Activated CD4-positive, alpha-beta T cell treated with anti-CD3 and anti-CD28 coated beads, Interleukin-2, amount 10 ng/mL, durations not matched to agents 24 days and 14 days (primary cell): ENCODE measurements at regions not wholly inside any gene's neighbourhood (a gene's known extent, or its start where the extent isn't known, plus 50 kb on each side); places are given as distances from the start of the nearest gene placed in this dataset.

Experiments
- DNase-seq: peaks from one replicate; pipeline ENCODE4 v3.0.0; 2022
- H3K27ac Mint-ChIP-seq: one replicate; pipeline ENCODE4 v1.8.0; 2022; ENCODE audit warnings: mild to moderate bottlenecking, mixed read lengths
- H3K27me3 Mint-ChIP-seq: one replicate; pipeline ENCODE4 v1.8.0; 2022; ENCODE audit warnings: mixed read lengths
- H3K36me3 Mint-ChIP-seq: one replicate; pipeline ENCODE4 v1.8.0; 2022; ENCODE audit warnings: low read depth, mild to moderate bottlenecking, mixed read lengths
- H3K4me1 Mint-ChIP-seq: one replicate; pipeline ENCODE4 v1.8.0; 2021; ENCODE audit warnings: mixed read lengths
- H3K4me3 Mint-ChIP-seq: one replicate; pipeline ENCODE4 v1.8.0; 2022; ENCODE audit warnings: mild to moderate bottlenecking, moderate library complexity, mixed read lengths
- H3K9me3 Mint-ChIP-seq: one replicate; pipeline ENCODE4 v1.8.0; 2021; ENCODE audit warnings: mixed read lengths
- intact Hi-C: fragments of 100-400 bp; cut with micrococcal nuclease; formaldehyde crosslinking; loops from one replicate; pipeline ENCODE4 v1.15.1; 2023

- no peak for DNase-seq
- intact Hi-C loops: no loop called here
- no peak overlapping the region for H3K4me3 Mint-ChIP-seq
- H3K27me3 Mint-ChIP-seq: peaks cover 36% of the 10 kb centered on the region
- no peaks in the 10 kb centered on the region for H3K9me3 Mint-ChIP-seq
- no peaks in the 10 kb centered on the region for H3K36me3 Mint-ChIP-seq
- peaks cover 14% of the 10 kb centered on the region for H3K4me1 Mint-ChIP-seq
- H3K27ac Mint-ChIP-seq: no peak overlapping the region
These were observed 88.7 kb downstream of the TENT5C start for GRCh38 chr1:117694543-117694942.

GRCh38 chr1:117695796-117696490 is 90.1 kb downstream of the TENT5C start:
- Mint-ChIP-seq H3K36me3 (no peaks in the 10 kb centered on the region), H3K27me3 (peaks cover 30% of the 10 kb centered on the region), H3K27ac (no peak overlapping the region), H3K4me1 (peaks cover 14% of the 10 kb centered on the region), H3K9me3 (no peaks in the 10 kb centered on the region), H3K4me3 (no peak overlapping the region)
- intact Hi-C loops: no loop called here
- no peak for DNase-seq

DNA sequence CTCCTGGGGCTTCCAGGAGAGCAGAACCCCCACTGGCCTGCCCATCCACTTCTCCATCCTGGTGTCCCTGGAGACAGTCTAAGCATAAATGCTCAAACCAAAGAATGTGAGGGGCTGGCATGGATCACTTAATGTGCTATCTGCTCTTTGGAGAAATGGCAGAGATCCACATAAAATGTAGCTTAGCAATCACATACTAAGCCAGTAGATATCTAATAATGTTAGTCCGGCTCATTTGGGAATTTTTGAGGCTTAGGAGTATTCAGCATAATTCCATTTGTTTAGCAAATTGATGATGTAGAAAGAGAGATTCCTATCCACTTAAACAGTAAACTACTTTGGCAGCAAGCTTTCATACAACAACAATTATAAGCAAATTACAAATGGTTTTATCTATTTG is 90.7 kb downstream of the TENT5C start:
- H3K4me3 Mint-ChIP-seq: no peak overlapping the region
- intact Hi-C loops: no loop called here
- no peak overlapping the region for H3K27ac Mint-ChIP-seq
- peaks cover 27% of the 10 kb centered on the region for H3K27me3 Mint-ChIP-seq
- peaks cover 14% of the 10 kb centered on the region for H3K4me1 Mint-ChIP-seq
- DNase-seq: no peak
- H3K9me3 Mint-ChIP-seq: no peaks in the 10 kb centered on the region
- H3K36me3 Mint-ChIP-seq: no peaks in the 10 kb centered on the region

DNA sequence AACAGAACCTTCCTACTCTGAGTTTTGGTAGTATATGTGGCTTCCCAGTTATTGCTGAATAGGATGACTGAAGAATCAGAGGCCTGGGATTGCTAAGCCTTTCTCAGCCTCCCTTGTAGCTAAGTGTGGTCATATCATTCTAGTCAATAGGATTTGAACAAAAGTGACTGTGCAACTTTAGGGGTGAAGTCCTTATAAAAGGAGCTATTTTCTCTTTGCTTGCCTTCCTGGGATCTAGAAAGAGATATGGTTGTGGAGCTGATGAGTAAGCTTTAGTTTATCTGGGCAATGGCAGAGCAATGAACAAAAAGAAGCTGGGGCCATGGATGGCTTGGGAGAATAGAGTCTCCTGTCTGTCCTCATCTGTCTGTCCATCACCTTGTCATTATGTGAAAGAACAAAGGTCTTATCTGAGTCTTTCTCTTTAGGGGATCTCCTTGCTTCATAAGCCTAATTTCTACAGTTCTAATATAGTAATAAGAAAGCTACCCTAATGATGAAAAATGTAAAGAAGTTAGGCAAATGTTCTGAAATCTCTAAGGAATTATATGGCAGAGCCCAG is 91.5 kb downstream of the TENT5C start:
- H3K27me3 Mint-ChIP-seq: peaks cover 24% of the 10 kb centered on the region
- intact Hi-C loops: no loop called here
- H3K36me3 Mint-ChIP-seq: no peaks in the 10 kb centered on the region
- no peak for DNase-seq
- no peak overlapping the region for H3K27ac Mint-ChIP-seq
- H3K4me3 Mint-ChIP-seq: no peak overlapping the region
- peaks cover 14% of the 10 kb centered on the region for H3K4me1 Mint-ChIP-seq
- H3K9me3 Mint-ChIP-seq: no peaks in the 10 kb centered on the region

GRCh38 chr1:117698398-117699160 is 92.7 kb downstream of the TENT5C start:
- no peak overlapping the region for H3K27ac Mint-ChIP-seq
- H3K27me3 Mint-ChIP-seq: peaks cover 18% of the 10 kb centered on the region
- H3K9me3 Mint-ChIP-seq: no peaks in the 10 kb centered on the region
- peaks cover 16% of the 10 kb centered on the region for H3K4me1 Mint-ChIP-seq
- no peak for DNase-seq
- no peak overlapping the region for H3K4me3 Mint-ChIP-seq
- intact Hi-C loops: no loop called here
- no peaks in the 10 kb centered on the region for H3K36me3 Mint-ChIP-seq

DNA sequence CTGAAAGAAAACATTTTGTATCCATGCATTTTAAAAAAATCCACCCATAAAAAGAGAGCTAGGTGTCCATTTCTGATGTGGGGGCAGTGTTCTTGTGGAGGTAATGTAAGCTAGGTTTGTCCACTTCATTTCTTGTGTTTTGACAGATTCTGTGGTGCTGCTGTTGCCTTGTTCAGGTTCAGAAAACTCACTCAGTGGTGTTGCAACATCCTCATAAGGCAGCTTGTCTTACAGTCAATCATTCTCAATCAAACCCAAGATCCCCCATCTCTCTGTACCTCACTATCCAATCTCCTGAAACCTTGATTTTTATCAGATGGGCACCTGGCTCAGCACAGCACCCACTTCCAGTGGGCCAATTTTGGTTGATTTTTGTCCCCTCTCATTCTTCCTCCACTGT is 94.1 kb downstream of the TENT5C start:
- no peaks in the 10 kb centered on the region for H3K36me3 Mint-ChIP-seq
- no peak overlapping the region for H3K4me3 Mint-ChIP-seq
- no peaks in the 10 kb centered on the region for H3K9me3 Mint-ChIP-seq
- intact Hi-C loops: no loop called here
- peaks cover 9% of the 10 kb centered on the region for H3K4me1 Mint-ChIP-seq
- peaks cover 17% of the 10 kb centered on the region for H3K27me3 Mint-ChIP-seq
- no peak for DNase-seq
- no peak overlapping the region for H3K27ac Mint-ChIP-seq

- Mint-ChIP-seq H3K36me3 (no peaks in the 10 kb centered on the region), H3K4me3 (no peak overlapping the region), H3K27me3 (peaks cover 16% of the 10 kb centered on the region), H3K27ac (no peak overlapping the region), H3K9me3 (peaks cover 9% of the 10 kb centered on the region), H3K4me1 (peaks cover 6% of the 10 kb centered on the region)
- no peak for DNase-seq
- intact Hi-C loops: no loop called here
These were observed 96.8 kb downstream of the TENT5C start for GRCh38 chr1:117702654-117703053.

DNA sequence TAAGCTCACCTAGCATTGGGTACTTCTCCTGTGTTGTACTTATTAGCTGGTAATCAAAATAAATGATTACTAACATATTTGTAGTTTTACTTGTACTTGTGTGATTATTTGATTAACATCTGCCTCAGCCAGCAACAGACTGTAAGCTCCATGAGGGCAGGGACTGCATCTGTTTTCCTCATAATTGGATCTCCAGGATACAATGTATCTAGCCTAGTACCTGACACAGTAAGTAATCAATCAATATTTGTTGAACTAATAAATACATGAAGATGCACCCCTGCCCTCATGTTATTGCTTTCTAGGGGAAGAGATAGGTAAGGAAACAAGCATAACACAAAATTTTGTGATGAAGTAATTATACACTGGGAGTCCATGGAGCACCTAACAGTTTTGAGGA is 101.5 kb downstream of the TENT5C start:
- peaks cover 3% of the 10 kb centered on the region for H3K4me1 Mint-ChIP-seq
- peaks cover 6% of the 10 kb centered on the region for H3K27me3 Mint-ChIP-seq
- no peak overlapping the region for H3K4me3 Mint-ChIP-seq
- H3K9me3 Mint-ChIP-seq: peaks cover 9% of the 10 kb centered on the region
- no peaks in the 10 kb centered on the region for H3K36me3 Mint-ChIP-seq
- H3K27ac Mint-ChIP-seq: no peak overlapping the region
- intact Hi-C loops: no loop called here
- DNase-seq: no peak

DNA sequence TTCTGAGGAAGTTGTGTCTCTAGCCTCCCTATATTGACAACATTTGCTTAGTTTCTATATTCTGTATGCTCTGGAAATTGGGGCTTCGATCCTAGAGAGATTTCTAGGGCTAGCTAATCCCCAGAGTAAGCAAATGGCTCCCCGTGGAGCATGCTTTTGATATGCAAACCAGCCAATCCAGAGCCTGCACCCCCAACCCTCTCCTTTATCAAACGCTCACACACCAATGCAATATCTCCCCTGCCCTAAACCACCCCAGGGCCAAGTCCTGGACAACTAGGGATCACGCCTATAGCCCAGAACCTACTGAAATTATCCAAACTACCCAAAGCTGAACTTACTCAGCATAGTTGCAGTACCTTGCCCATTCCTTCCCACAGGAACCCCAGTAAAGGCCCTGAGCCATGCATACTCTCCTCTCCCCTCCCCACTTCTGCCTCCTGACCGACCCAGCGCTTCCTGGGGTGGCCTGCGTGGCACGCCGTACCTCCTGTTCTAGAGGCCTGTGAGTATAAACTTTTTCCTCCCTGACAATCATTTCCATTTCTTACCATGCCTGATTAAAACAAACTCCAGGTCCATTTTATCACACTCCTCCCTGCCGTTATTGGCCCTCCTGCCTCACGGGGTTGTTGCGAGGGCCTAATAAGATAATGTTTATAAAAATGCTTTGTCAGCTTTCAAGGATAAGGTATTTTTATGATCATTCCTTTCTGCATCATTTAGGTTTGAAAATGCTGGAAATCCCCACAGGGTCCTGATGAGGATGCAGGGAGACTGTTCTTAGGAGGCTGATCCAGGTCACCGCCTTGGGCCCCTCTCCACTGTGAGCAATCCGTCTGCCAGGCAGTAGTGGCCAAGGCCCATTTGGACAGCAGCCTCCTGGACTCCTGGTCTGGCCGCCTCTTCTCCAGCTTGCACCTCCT is 102.7 kb downstream of the TENT5C start:
- Mint-ChIP-seq H3K9me3 (peaks cover 9% of the 10 kb centered on the region), H3K4me1 (no peaks in the 10 kb centered on the region), H3K4me3 (no peak overlapping the region), H3K27me3 (peaks cover 12% of the 10 kb centered on the region), H3K27ac (no peak overlapping the region), H3K36me3 (no peaks in the 10 kb centered on the region)
- intact Hi-C loops: no loop called here
- DNase-seq: no peak

GRCh38 chr1:117709249-117709691 is 103.4 kb downstream of the TENT5C start:
- Mint-ChIP-seq H3K4me3 (no peak overlapping the region), H3K4me1 (no peaks in the 10 kb centered on the region), H3K27me3 (peaks cover 16% of the 10 kb centered on the region), H3K36me3 (no peaks in the 10 kb centered on the region), H3K9me3 (peaks cover 9% of the 10 kb centered on the region), H3K27ac (no peak overlapping the region)
- intact Hi-C loops: no loop called here
- DNase-seq: no peak

DNA sequence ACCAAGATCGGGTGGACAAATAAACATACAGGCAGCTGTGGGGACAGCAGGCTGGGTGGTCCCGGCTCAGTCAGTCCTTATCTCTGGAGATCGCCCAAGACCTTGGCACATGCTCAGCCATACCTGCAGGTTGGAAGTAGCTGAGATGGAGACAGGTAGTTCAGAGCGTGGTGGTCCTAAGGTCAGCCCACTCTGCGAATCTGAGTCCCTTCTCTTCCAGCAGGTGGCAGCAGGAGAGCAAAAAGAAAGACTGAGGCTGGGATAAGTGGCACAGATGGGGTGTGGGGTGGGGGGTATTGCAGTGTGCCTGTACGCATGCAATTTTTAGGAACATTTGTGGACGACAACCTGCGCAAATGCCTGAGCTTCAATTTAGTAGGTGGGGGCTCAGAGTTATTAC is 104.9 kb downstream of the TENT5C start:
- intact Hi-C loops: no loop called here

DNA sequence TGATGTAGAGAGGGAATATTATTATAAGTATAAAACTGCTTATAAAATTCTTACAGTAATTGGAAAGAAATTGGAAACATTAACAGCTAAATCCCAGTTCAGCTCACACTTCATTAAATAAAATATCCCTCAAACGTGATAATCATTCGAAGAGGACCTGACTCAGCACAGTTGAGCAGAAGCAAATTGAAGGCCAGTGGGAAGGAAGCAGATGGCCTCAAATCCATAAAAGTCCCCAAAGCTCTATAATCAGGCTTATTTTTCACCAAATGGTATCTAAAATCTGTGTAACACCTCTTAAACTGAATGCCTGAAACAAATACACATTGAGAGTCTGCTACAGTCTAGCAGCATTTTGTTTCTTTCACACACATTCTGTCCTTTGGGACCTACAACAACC is 106.8 kb downstream of the TENT5C start:
- Mint-ChIP-seq H3K4me3 (no peak overlapping the region), H3K27ac (no peak overlapping the region), H3K9me3 (no peaks in the 10 kb centered on the region), H3K4me1 (no peaks in the 10 kb centered on the region), H3K36me3 (no peaks in the 10 kb centered on the region), H3K27me3 (peaks cover 18% of the 10 kb centered on the region)
- DNase-seq: no peak
- intact Hi-C loops: no loop called here

More for the DNA sequence above, 104.9 kb downstream of the TENT5C start:
- Mint-ChIP-seq H3K4me1 (no peaks in the 10 kb centered on the region), H3K27me3 (peaks cover 20% of the 10 kb centered on the region), H3K4me3 (no peak overlapping the region), H3K9me3 (peaks cover 9% of the 10 kb centered on the region), H3K27ac (no peak overlapping the region), H3K36me3 (no peaks in the 10 kb centered on the region)
- DNase-seq: no peak

DNA sequence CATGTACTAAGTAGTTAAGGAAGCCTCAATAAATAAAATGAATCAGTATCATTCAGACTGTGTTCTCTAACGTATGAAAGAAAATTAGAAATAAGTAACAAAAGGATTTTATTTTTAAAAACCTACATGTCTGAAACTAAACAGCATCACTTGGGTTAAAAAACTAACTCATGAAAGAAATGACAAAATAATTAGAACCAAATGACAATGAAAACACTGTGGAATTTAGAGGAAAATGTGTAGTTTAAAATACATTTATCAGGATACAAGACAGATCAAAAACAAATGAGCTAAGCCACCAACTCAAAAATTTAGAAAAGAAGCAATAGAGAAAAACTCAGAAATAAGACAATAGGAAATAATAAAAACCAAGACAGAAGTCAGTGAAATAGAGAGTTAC is 108.7 kb downstream of the TENT5C start:
- intact Hi-C loops: no loop called here
- Mint-ChIP-seq H3K4me3 (no peak overlapping the region), H3K27ac (no peak overlapping the region), H3K4me1 (peaks cover 4% of the 10 kb centered on the region), H3K27me3 (peaks cover 16% of the 10 kb centered on the region), H3K9me3 (no peaks in the 10 kb centered on the region), H3K36me3 (no peaks in the 10 kb centered on the region)
- DNase-seq: no peak
